ENCODE measurements at regions not wholly inside any gene's neighbourhood (a gene's known extent, or its start where the extent isn't known, plus 50 kb on each side); places are given as distances from the start of the nearest gene placed in this dataset.

- TF ChIP-seq CTCF (IDR thresholded peaks at IDR 0.05), result no peak
- TF ChIP-seq EZH2 (IDR thresholded peaks at IDR 0.05; ENCODE audit: borderline replicate concordance, insufficient read depth, low read depth, low read length, poor library complexity, severe bottlenecking), result no peak
These were observed 167.1 kb downstream of the ATP6V1G3 start for GRCh38 chr1:198373376-198373775.
